ENCODE measurements at regions not wholly inside any gene's neighbourhood (a gene's known extent, or its start where the extent isn't known, plus 50 kb on each side); places are given as distances from the start of the nearest gene placed in this dataset.

GRCh38 chr4:129668092-129668491 lies 572.1 kb downstream of the C4orf33 start:
- Histone ChIP-seq H4K20me1 (ENCODE audit: control insufficient read depth, extremely low read depth, insufficient read depth, low read length) (no peaks in the 10 kb centered on the region), H3K79me2 (ENCODE audit: control insufficient read depth, insufficient read depth, low read length) (no peaks in the 10 kb centered on the region), H3K36me3 (ENCODE audit: control insufficient read depth in 2 of 2, extremely low read depth in 1 of 2, insufficient read depth in 2 of 2, low read length in 2 of 2) (no peaks in the 10 kb centered on the region), H3K4me1 (ENCODE audit: control insufficient read depth, extremely low read depth, insufficient read depth, low read length) (no peaks in the 10 kb centered on the region), H3K27me3 (ENCODE audit: control insufficient read depth, extremely low read depth, insufficient read depth, low read length) (no peaks in the 10 kb centered on the region), H3K27ac (ENCODE audit: control insufficient read depth, insufficient read depth, low read length) (no peak overlapping the region), H3K4me2 (ENCODE audit: control insufficient read depth, extremely low read depth, insufficient read depth, low read depth, low read length) (no peak overlapping the region), H3K9ac (ENCODE audit: control insufficient read depth, extremely low read depth, insufficient read depth, low read length) (no peak overlapping the region), H3K4me3 (ENCODE audit: control insufficient read depth in 2 of 3, extremely low read depth in 1 of 3, insufficient read depth in 2 of 3, low read depth in 1 of 3, low read length in 3 of 3) (no peak overlapping the region), H3K9me3 (ENCODE audit: control insufficient read depth, low read depth, low read length) (no peaks in the 10 kb centered on the region), H3K9me1 (ENCODE audit: control insufficient read depth, extremely low read depth, insufficient read depth, low read length) (no peaks in the 10 kb centered on the region), H2AFZ (ENCODE audit: control insufficient read depth, low read length) (no peak overlapping the region)
- no peak for TF ChIP-seq EZH2 (IDR thresholded peaks at IDR 0.05; ENCODE audit: low read length)
- TF ChIP-seq CTCF (optimal IDR thresholded peaks at IDR 0.05 in 1 of 3, IDR thresholded peaks at IDR 0.05 in 1 of 3, conservative IDR thresholded peaks at IDR 0.05 in 1 of 3; ENCODE audit: extremely low read depth in 1 of 3, insufficient read depth in 2 of 3, low read length in 3 of 3): no peak
- FAIRE-seq (no peak), DNase-seq (ENCODE audit: low read depth, low spot score) (no peak)
- dilution Hi-C loops (cut with MboI; ENCODE audit: extremely low pct_ligation_motif_present, low sequenced_read_pairs): no loop called here

GRCh38 chr4:129672941-129673340 lies 577.0 kb downstream of the C4orf33 start:
- FAIRE-seq (no peak), DNase-seq (ENCODE audit: low read depth, low spot score) (no peak)
- no peaks in the 10 kb centered on the region for H3K27me3 ChIP-seq (ENCODE audit: control insufficient read depth, extremely low read depth, insufficient read depth, low read length)
- H4K20me1 ChIP-seq (ENCODE audit: control insufficient read depth, extremely low read depth, insufficient read depth, low read length): no peaks in the 10 kb centered on the region
- H3K79me2 ChIP-seq (ENCODE audit: control insufficient read depth, insufficient read depth, low read length): no peaks in the 10 kb centered on the region
- H3K36me3 ChIP-seq (ENCODE audit: control insufficient read depth in 2 of 2, extremely low read depth in 1 of 2, insufficient read depth in 2 of 2, low read length in 2 of 2): no peaks in the 10 kb centered on the region
- no peak overlapping the region for H3K9ac ChIP-seq (ENCODE audit: control insufficient read depth, extremely low read depth, insufficient read depth, low read length)
- no peak for TF ChIP-seq CTCF (optimal IDR thresholded peaks at IDR 0.05 in 1 of 3, IDR thresholded peaks at IDR 0.05 in 1 of 3, conservative IDR thresholded peaks at IDR 0.05 in 1 of 3; ENCODE audit: extremely low read depth in 1 of 3, insufficient read depth in 2 of 3, low read length in 3 of 3)
- TF ChIP-seq EZH2 (IDR thresholded peaks at IDR 0.05; ENCODE audit: low read length): no peak
- no peak overlapping the region for H3K27ac ChIP-seq (ENCODE audit: control insufficient read depth, insufficient read depth, low read length)
- no peaks in the 10 kb centered on the region for H3K4me1 ChIP-seq (ENCODE audit: control insufficient read depth, extremely low read depth, insufficient read depth, low read length)
- no peak overlapping the region for H3K4me3 ChIP-seq (ENCODE audit: control insufficient read depth in 2 of 3, extremely low read depth in 1 of 3, insufficient read depth in 2 of 3, low read depth in 1 of 3, low read length in 3 of 3)
- dilution Hi-C loops (cut with MboI; ENCODE audit: extremely low pct_ligation_motif_present, low sequenced_read_pairs): no loop called here
- H2AFZ ChIP-seq (ENCODE audit: control insufficient read depth, low read length): no peak overlapping the region
- H3K9me1 ChIP-seq (ENCODE audit: control insufficient read depth, extremely low read depth, insufficient read depth, low read length): no peaks in the 10 kb centered on the region
- H3K9me3 ChIP-seq (ENCODE audit: control insufficient read depth, low read depth, low read length): no peaks in the 10 kb centered on the region
- H3K4me2 ChIP-seq (ENCODE audit: control insufficient read depth, extremely low read depth, insufficient read depth, low read depth, low read length): no peak overlapping the region
